Skeletal muscle satellite cell (primary cell): ENCODE measurements at regions not wholly inside any gene's neighbourhood (a gene's known extent, or its start where the extent isn't known, plus 50 kb on each side); places are given as distances from the start of the nearest gene placed in this dataset.

Experiments
- H3K27me3 ChIP-seq: 2 replicates; pipeline ENCODE4 v1.7.0; 2013; ENCODE audit warnings: low read length; ENCODE audit not compliant: control insufficient read depth, insufficient read depth
- H3K36me3 ChIP-seq: 2 replicates; pipeline ENCODE4 v1.7.0; 2013; ENCODE audit warnings: mild to moderate bottlenecking, control low read depth, low read length; ENCODE audit not compliant: insufficient read depth
- H3K4me1 ChIP-seq: 2 replicates; pipeline ENCODE4 v1.7.0; 2013; ENCODE audit warnings: low read length; ENCODE audit not compliant: control insufficient read depth, insufficient read depth
- H3K4me2 ChIP-seq: 2 replicates; pipeline ENCODE4 v1.7.0; 2013; ENCODE audit warnings: mild to moderate bottlenecking, low read length
- H3K4me3 ChIP-seq: 2 replicates; pipeline ENCODE4 v1.7.0; 2013; ENCODE audit warnings: low read length
- H3K9ac ChIP-seq: 2 replicates; pipeline ENCODE4 v1.7.0; 2013; ENCODE audit warnings: mild to moderate bottlenecking, low read depth, low read length, moderate library complexity
- H3K9me3 ChIP-seq: replicated peaks from 2 replicates; pipeline ENCODE4 v1.7.0; 2013; ENCODE audit warnings: mild to moderate bottlenecking, control low read depth, low read length

- H3K27me3 ChIP-seq, result no peaks in the 10 kb centered on the region
- H3K4me2 ChIP-seq, result no peak overlapping the region
- H3K9me3 ChIP-seq, result no peaks in the 10 kb centered on the region
- H3K4me3 ChIP-seq, result no peak overlapping the region
- no peaks in the 10 kb centered on the region for H3K4me1 ChIP-seq
- H3K9ac ChIP-seq, result no peak overlapping the region
- H3K36me3 ChIP-seq, result no peaks in the 10 kb centered on the region
Measured at GRCh38 chr4:92182006-92182735, 121.6 kb upstream of the GRID2 start.

- H3K4me2 ChIP-seq, result no peak overlapping the region
- no peak overlapping the region for H3K4me3 ChIP-seq
- no peak overlapping the region for H3K9ac ChIP-seq
- H3K9me3 ChIP-seq, result no peaks in the 10 kb centered on the region
- H3K36me3 ChIP-seq, result no peaks in the 10 kb centered on the region
- no peaks in the 10 kb centered on the region for H3K27me3 ChIP-seq
- H3K4me1 ChIP-seq, result no peaks in the 10 kb centered on the region
Measured at GRCh38 chr4:92182736-92183407, 120.9 kb upstream of the GRID2 start.

- Histone ChIP-seq H3K4me2 (no peak overlapping the region), H3K9me3 (no peaks in the 10 kb centered on the region), H3K27me3 (no peaks in the 10 kb centered on the region)
Measured at GRCh38 chr4:92183825-92184224, 119.9 kb upstream of the GRID2 start.

GRCh38 chr4:92184566-92184965 lies 119.2 kb upstream of the GRID2 start:
- Histone ChIP-seq H3K4me3 (no peak overlapping the region), H3K9me3 (no peaks in the 10 kb centered on the region), H3K36me3 (no peaks in the 10 kb centered on the region), H3K9ac (no peak overlapping the region), H3K27me3 (no peaks in the 10 kb centered on the region), H3K4me1 (no peaks in the 10 kb centered on the region), H3K4me2 (no peak overlapping the region)

More at GRCh38 chr4:92183825-92184224, 119.9 kb upstream of the GRID2 start:
- no peak overlapping the region for H3K4me3 ChIP-seq
- H3K4me1 ChIP-seq, result no peaks in the 10 kb centered on the region
- H3K36me3 ChIP-seq, result no peaks in the 10 kb centered on the region
- H3K9ac ChIP-seq, result no peak overlapping the region

- H3K4me1 ChIP-seq, result no peaks in the 10 kb centered on the region
- H3K27me3 ChIP-seq, result no peaks in the 10 kb centered on the region
- no peaks in the 10 kb centered on the region for H3K9me3 ChIP-seq
- no peaks in the 10 kb centered on the region for H3K36me3 ChIP-seq
- H3K4me2 ChIP-seq, result no peak overlapping the region
- no peak overlapping the region for H3K4me3 ChIP-seq
- H3K9ac ChIP-seq, result no peak overlapping the region
Measured at GRCh38 chr4:92186239-92186638, 117.5 kb upstream of the GRID2 start.

- no peak overlapping the region for H3K4me2 ChIP-seq
- no peak overlapping the region for H3K9ac ChIP-seq
Measured at GRCh38 chr4:92189146-92189545, 114.6 kb upstream of the GRID2 start.

GRCh38 chr4:92198711-92199110 lies 105.1 kb upstream of the GRID2 start:
- H3K4me2 ChIP-seq, result peak overlapping the region; percentile 54
- no peaks in the 10 kb centered on the region for H3K27me3 ChIP-seq
- peak overlapping the region; percentile 39 for H3K9ac ChIP-seq
- H3K4me3 ChIP-seq, result no peak overlapping the region
- peaks cover 11% of the 10 kb centered on the region for H3K4me1 ChIP-seq
- H3K36me3 ChIP-seq, result no peaks in the 10 kb centered on the region
- no peaks in the 10 kb centered on the region for H3K9me3 ChIP-seq

More at GRCh38 chr4:92189146-92189545, 114.6 kb upstream of the GRID2 start:
- no peaks in the 10 kb centered on the region for H3K27me3 ChIP-seq
- no peaks in the 10 kb centered on the region for H3K4me1 ChIP-seq
- no peaks in the 10 kb centered on the region for H3K9me3 ChIP-seq
- no peaks in the 10 kb centered on the region for H3K36me3 ChIP-seq
- no peak overlapping the region for H3K4me3 ChIP-seq

GRCh38 chr4:92199135-92199534 lies 104.6 kb upstream of the GRID2 start:
- H3K4me2 ChIP-seq, result peak overlapping the region; percentile 54
- no peaks in the 10 kb centered on the region for H3K27me3 ChIP-seq
- H3K4me3 ChIP-seq, result no peak overlapping the region
- H3K9ac ChIP-seq, result peak overlapping the region; percentile 39
- H3K9me3 ChIP-seq, result no peaks in the 10 kb centered on the region
- H3K4me1 ChIP-seq, result peaks cover 11% of the 10 kb centered on the region
- no peaks in the 10 kb centered on the region for H3K36me3 ChIP-seq

- no peaks in the 10 kb centered on the region for H3K27me3 ChIP-seq
- H3K4me3 ChIP-seq, result no peak overlapping the region
- H3K9me3 ChIP-seq, result no peaks in the 10 kb centered on the region
- no peak overlapping the region for H3K4me2 ChIP-seq
- no peaks in the 10 kb centered on the region for H3K4me1 ChIP-seq
- H3K36me3 ChIP-seq, result no peaks in the 10 kb centered on the region
- H3K9ac ChIP-seq, result no peak overlapping the region
Measured at GRCh38 chr4:92210906-92211305, 92.9 kb upstream of the GRID2 start.

- no peak overlapping the region for H3K4me2 ChIP-seq
Measured at GRCh38 chr4:92215476-92215875, 88.3 kb upstream of the GRID2 start.

GRCh38 chr4:92231511-92231910 lies 72.3 kb upstream of the GRID2 start:
- H3K4me1 ChIP-seq, result peaks cover 55% of the 10 kb centered on the region
- H3K27me3 ChIP-seq, result no peaks in the 10 kb centered on the region

More at GRCh38 chr4:92215476-92215875, 88.3 kb upstream of the GRID2 start:
- H3K36me3 ChIP-seq, result no peaks in the 10 kb centered on the region
- no peaks in the 10 kb centered on the region for H3K9me3 ChIP-seq
- H3K27me3 ChIP-seq, result no peaks in the 10 kb centered on the region
- H3K9ac ChIP-seq, result no peak overlapping the region
- H3K4me3 ChIP-seq, result no peak overlapping the region
- no peaks in the 10 kb centered on the region for H3K4me1 ChIP-seq

GRCh38 chr4:92232566-92232965 lies 71.2 kb upstream of the GRID2 start:
- H3K4me2 ChIP-seq, result no peak overlapping the region
- no peaks in the 10 kb centered on the region for H3K9me3 ChIP-seq
- H3K4me1 ChIP-seq, result peaks cover 58% of the 10 kb centered on the region
- H3K36me3 ChIP-seq, result no peaks in the 10 kb centered on the region
- peak overlapping the region; percentile 22 for H3K9ac ChIP-seq
- H3K27me3 ChIP-seq, result no peaks in the 10 kb centered on the region
- no peak overlapping the region for H3K4me3 ChIP-seq

More at GRCh38 chr4:92231511-92231910, 72.3 kb upstream of the GRID2 start:
- Histone ChIP-seq H3K4me3 (no peak overlapping the region), H3K4me2 (peak overlapping the region; percentile 19), H3K36me3 (no peaks in the 10 kb centered on the region), H3K9me3 (no peaks in the 10 kb centered on the region), H3K9ac (peak overlapping the region; percentile 38)
